Activated naive CD4-positive, alpha-beta T cell treated with anti-CD3 and anti-CD28 coated beads, Interleukin-2, amount 10 ng/mL, durations not matched to agents 7 days and 5 days (primary cell): ENCODE measurements at regions not wholly inside any gene's neighbourhood (a gene's known extent, or its start where the extent isn't known, plus 50 kb on each side); places are given as distances from the start of the nearest gene placed in this dataset.

ENCODE experiments used
- CTCF ChIA-PET: fragments of 350-600 bp; sonication (Branson Sonifier 250); formaldehyde crosslinking; loops from one replicate; lab custom pipeline; 2021; ENCODE audit warnings: antibody characterized with exemption; lab: Charles Lee
- DNase-seq: peaks from one replicate; pipeline ENCODE4 v3.0.0-alpha.2; 2020
- H3K27ac Mint-ChIP-seq: one replicate; pipeline ENCODE4 v1.8.0; 2021; ENCODE audit warnings: mild to moderate bottlenecking, moderate library complexity, mixed read lengths
- H3K27me3 Mint-ChIP-seq: one replicate; pipeline ENCODE4 v1.8.0; 2021; ENCODE audit warnings: mild to moderate bottlenecking, mixed read lengths
- H3K36me3 Mint-ChIP-seq: one replicate; pipeline ENCODE4 v1.8.0; 2021; ENCODE audit warnings: mixed read lengths
- H3K4me1 Mint-ChIP-seq: one replicate; pipeline ENCODE4 v1.8.0; 2021; ENCODE audit warnings: mixed read lengths
- H3K4me3 Mint-ChIP-seq: one replicate; pipeline ENCODE4 v1.8.0; 2021; ENCODE audit warnings: mild to moderate bottlenecking, moderate library complexity, mixed read lengths
- H3K9me3 Mint-ChIP-seq: one replicate; pipeline ENCODE4 v1.8.0; 2021; ENCODE audit warnings: mixed read lengths

GRCh38 chr9:73219985-73220626, 68.4 kb downstream of the ANXA1 start:
- H3K36me3 Mint-ChIP-seq: no peaks in the 10 kb centered on the region
- no peaks in the 10 kb centered on the region for H3K4me1 Mint-ChIP-seq
- CTCF ChIA-PET: no interaction called here
- H3K27ac Mint-ChIP-seq: no peak overlapping the region
- H3K4me3 Mint-ChIP-seq: no peak overlapping the region
- no peaks in the 10 kb centered on the region for H3K9me3 Mint-ChIP-seq
- no peak for DNase-seq
- H3K27me3 Mint-ChIP-seq: peaks cover 8% of the 10 kb centered on the region

- Mint-ChIP-seq H3K4me1 (no peaks in the 10 kb centered on the region), H3K27ac (no peak overlapping the region), H3K4me3 (no peak overlapping the region), H3K9me3 (no peaks in the 10 kb centered on the region), H3K36me3 (no peaks in the 10 kb centered on the region), H3K27me3 (peaks cover 8% of the 10 kb centered on the region)
- CTCF ChIA-PET: no interaction called here
- no peak for DNase-seq
Measured at GRCh38 chr9:73223594-73223993, 71.9 kb downstream of the ANXA1 start.

- Mint-ChIP-seq H3K9me3 (no peaks in the 10 kb centered on the region), H3K4me3 (no peak overlapping the region), H3K36me3 (no peaks in the 10 kb centered on the region), H3K27ac (no peak overlapping the region), H3K4me1 (no peaks in the 10 kb centered on the region), H3K27me3 (no peaks in the 10 kb centered on the region)
- no peak for DNase-seq
- CTCF ChIA-PET: no interaction called here
Measured at GRCh38 chr9:73229543-73229942, 77.9 kb downstream of the ANXA1 start.

GRCh38 chr9:73230251-73230650, 78.6 kb downstream of the ANXA1 start:
- Mint-ChIP-seq H3K27me3 (no peaks in the 10 kb centered on the region), H3K27ac (no peak overlapping the region), H3K36me3 (no peaks in the 10 kb centered on the region), H3K4me1 (no peaks in the 10 kb centered on the region), H3K9me3 (no peaks in the 10 kb centered on the region), H3K4me3 (no peak overlapping the region)
- CTCF ChIA-PET: no interaction called here
- no peak for DNase-seq

DNA sequence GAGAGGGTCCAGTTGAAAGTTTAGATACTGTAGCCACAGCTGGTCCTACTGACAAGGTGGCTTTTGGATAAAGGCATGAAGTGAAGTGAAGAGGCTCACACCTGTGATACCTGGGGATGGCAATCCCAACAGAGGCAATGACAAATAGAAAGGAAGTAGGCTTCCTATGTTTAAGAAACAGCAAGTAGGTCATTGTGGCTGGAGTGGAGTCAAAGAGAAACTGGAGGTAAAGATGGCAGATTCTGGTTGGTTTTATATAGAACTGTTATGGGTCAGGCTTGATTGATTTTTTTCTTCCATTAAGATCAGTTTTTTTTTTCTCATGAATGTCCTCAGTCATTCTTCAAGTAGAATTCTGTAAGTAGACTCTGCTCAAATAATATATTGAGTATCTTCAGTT, 79.5 kb downstream of the ANXA1 start:
- CTCF ChIA-PET: no interaction called here
- Mint-ChIP-seq H3K4me1 (no peaks in the 10 kb centered on the region), H3K27ac (no peak overlapping the region), H3K4me3 (no peak overlapping the region), H3K36me3 (no peaks in the 10 kb centered on the region), H3K27me3 (peaks cover 4% of the 10 kb centered on the region), H3K9me3 (no peaks in the 10 kb centered on the region)
- DNase-seq: no peak

GRCh38 chr9:73233359-73234007, 81.8 kb downstream of the ANXA1 start:
- no peaks in the 10 kb centered on the region for H3K36me3 Mint-ChIP-seq
- CTCF ChIA-PET: no interaction called here
- H3K4me1 Mint-ChIP-seq: no peaks in the 10 kb centered on the region
- DNase-seq: no peak
- no peaks in the 10 kb centered on the region for H3K9me3 Mint-ChIP-seq
- peaks cover 4% of the 10 kb centered on the region for H3K27me3 Mint-ChIP-seq
- H3K4me3 Mint-ChIP-seq: no peak overlapping the region
- H3K27ac Mint-ChIP-seq: no peak overlapping the region

- H3K9me3 Mint-ChIP-seq: no peaks in the 10 kb centered on the region
- CTCF ChIA-PET: no interaction called here
- no peak for DNase-seq
- H3K4me1 Mint-ChIP-seq: no peaks in the 10 kb centered on the region
- H3K27ac Mint-ChIP-seq: no peak overlapping the region
- H3K36me3 Mint-ChIP-seq: no peaks in the 10 kb centered on the region
- H3K4me3 Mint-ChIP-seq: no peak overlapping the region
- peaks cover 4% of the 10 kb centered on the region for H3K27me3 Mint-ChIP-seq
Measured at GRCh38 chr9:73234008-73234360, 82.3 kb downstream of the ANXA1 start.

- DNase-seq: no peak
- peaks cover 4% of the 10 kb centered on the region for H3K27me3 Mint-ChIP-seq
- no peak overlapping the region for H3K4me3 Mint-ChIP-seq
- H3K4me1 Mint-ChIP-seq: no peaks in the 10 kb centered on the region
- no peaks in the 10 kb centered on the region for H3K9me3 Mint-ChIP-seq
- CTCF ChIA-PET: interaction anchor here (0.6 kb wide), 1 partner anchor 365 kb away, joined by 3 read pairs; no protein-coding TSS in a partner anchor
- H3K36me3 Mint-ChIP-seq: no peaks in the 10 kb centered on the region
- no peak overlapping the region for H3K27ac Mint-ChIP-seq
Measured at GRCh38 chr9:73237140-73237539, 85.5 kb downstream of the ANXA1 start.

GRCh38 chr9:73239570-73240265, 88.1 kb downstream of the ANXA1 start:
- no peaks in the 10 kb centered on the region for H3K36me3 Mint-ChIP-seq
- no peaks in the 10 kb centered on the region for H3K4me1 Mint-ChIP-seq
- no peak for DNase-seq
- no peaks in the 10 kb centered on the region for H3K9me3 Mint-ChIP-seq
- CTCF ChIA-PET: no interaction called here
- H3K4me3 Mint-ChIP-seq: no peak overlapping the region
- peaks cover 4% of the 10 kb centered on the region for H3K27me3 Mint-ChIP-seq
- no peak overlapping the region for H3K27ac Mint-ChIP-seq

- H3K9me3 Mint-ChIP-seq: no peaks in the 10 kb centered on the region
- no peak for DNase-seq
- no peak overlapping the region for H3K27ac Mint-ChIP-seq
- CTCF ChIA-PET: interaction anchor here (0.5 kb wide), 1 partner anchor 11 kb away, joined by 3 read pairs; no protein-coding TSS in a partner anchor
- H3K27me3 Mint-ChIP-seq: no peaks in the 10 kb centered on the region
- no peaks in the 10 kb centered on the region for H3K36me3 Mint-ChIP-seq
- H3K4me1 Mint-ChIP-seq: no peaks in the 10 kb centered on the region
- no peak overlapping the region for H3K4me3 Mint-ChIP-seq
Measured at GRCh38 chr9:73243078-73243477, 91.4 kb downstream of the ANXA1 start.

DNA sequence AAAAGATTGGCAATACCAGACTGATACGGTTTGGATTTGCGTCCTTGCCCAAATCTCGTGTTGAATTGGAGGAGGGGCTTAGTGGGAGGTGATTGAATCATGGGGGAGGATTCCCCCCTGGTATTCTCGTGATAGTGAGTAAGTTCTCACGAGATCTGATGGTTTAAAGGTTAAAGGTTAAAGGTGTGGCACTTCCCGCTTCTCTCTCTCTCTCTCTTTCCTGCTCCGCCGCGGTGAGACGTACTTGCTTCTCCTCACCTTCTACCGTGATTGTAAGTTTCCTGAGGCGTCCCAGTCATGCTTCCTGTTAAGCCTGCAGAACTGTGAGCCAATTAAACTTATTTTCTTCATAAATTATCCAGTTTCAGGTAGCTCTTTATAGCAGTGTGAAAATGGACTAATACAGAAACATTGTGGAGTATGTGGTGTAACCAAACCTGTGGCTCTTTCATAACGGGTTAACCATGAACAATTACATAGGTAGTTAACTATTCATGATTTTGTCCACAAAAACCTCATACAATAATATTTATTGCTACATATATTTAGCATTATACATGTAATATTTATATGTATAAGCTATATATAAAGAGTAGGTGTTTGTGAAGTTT, 107.5 kb downstream of the ANXA1 start:
- no peaks in the 10 kb centered on the region for H3K4me1 Mint-ChIP-seq
- CTCF ChIA-PET: interaction anchor here (0.9 kb wide), 1 partner anchor 9 kb away, joined by 3 read pairs; no protein-coding TSS in a partner anchor
- no peak for DNase-seq
- no peak overlapping the region for H3K4me3 Mint-ChIP-seq
- H3K27me3 Mint-ChIP-seq: no peaks in the 10 kb centered on the region
- H3K9me3 Mint-ChIP-seq: no peaks in the 10 kb centered on the region
- no peaks in the 10 kb centered on the region for H3K36me3 Mint-ChIP-seq
- H3K27ac Mint-ChIP-seq: no peak overlapping the region

- no peak overlapping the region for H3K4me3 Mint-ChIP-seq
- H3K27me3 Mint-ChIP-seq: no peaks in the 10 kb centered on the region
- H3K9me3 Mint-ChIP-seq: no peaks in the 10 kb centered on the region
- no peaks in the 10 kb centered on the region for H3K36me3 Mint-ChIP-seq
- no peaks in the 10 kb centered on the region for H3K4me1 Mint-ChIP-seq
- no peak for DNase-seq
- H3K27ac Mint-ChIP-seq: no peak overlapping the region
- CTCF ChIA-PET: no interaction called here
Measured at GRCh38 chr9:73260506-73260905, 108.8 kb downstream of the ANXA1 start.

DNA sequence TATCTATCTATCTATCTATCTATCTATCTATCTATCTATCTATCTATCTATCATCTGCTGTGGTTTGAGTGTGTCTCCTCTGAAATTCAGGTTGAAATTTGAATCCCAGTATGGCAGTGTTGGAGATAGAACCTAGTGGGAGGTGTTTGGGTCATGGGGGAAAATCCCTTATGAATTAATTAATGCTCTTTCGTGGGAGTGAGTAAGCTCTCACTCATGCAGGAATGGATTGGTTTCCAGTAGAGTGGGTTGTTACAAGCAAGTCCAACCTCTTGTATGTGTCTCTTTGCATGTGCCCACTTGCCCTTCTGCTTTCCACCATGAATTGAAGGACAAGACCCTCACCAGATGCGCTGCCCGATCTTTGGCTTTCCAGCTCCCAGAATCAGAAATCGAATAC, 113.0 kb downstream of the ANXA1 start:
- no peaks in the 10 kb centered on the region for H3K4me1 Mint-ChIP-seq
- no peaks in the 10 kb centered on the region for H3K9me3 Mint-ChIP-seq
- CTCF ChIA-PET: no interaction called here
- H3K27ac Mint-ChIP-seq: no peak overlapping the region
- DNase-seq: no peak
- H3K36me3 Mint-ChIP-seq: no peaks in the 10 kb centered on the region
- H3K4me3 Mint-ChIP-seq: no peak overlapping the region
- no peaks in the 10 kb centered on the region for H3K27me3 Mint-ChIP-seq

DNA sequence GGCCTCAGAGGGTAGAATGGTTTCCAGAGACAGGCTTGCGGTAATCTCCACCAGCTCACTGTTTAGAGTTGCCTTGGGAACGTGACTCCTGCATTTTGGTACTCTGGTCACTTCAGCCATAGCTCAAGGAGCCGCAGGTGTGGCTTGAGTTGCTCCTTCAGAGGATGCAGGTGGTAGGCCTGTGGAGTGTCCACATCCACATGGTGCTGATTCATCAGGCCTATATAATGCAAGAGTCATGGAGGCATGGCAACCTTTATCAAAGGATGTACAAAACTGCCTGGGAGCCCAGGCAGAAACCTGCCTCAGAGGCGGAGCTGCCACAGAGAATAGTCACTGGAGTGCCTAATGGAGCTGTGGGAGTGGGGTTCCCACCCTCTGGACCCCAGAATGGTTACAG, 114.2 kb downstream of the ANXA1 start:
- Mint-ChIP-seq H3K36me3 (no peaks in the 10 kb centered on the region), H3K27ac (no peak overlapping the region), H3K27me3 (no peaks in the 10 kb centered on the region), H3K4me1 (no peaks in the 10 kb centered on the region), H3K4me3 (no peak overlapping the region), H3K9me3 (no peaks in the 10 kb centered on the region)
- no peak for DNase-seq
- CTCF ChIA-PET: no interaction called here
